ENCODE measurements at regions not wholly inside any gene's neighbourhood (a gene's known extent, or its start where the extent isn't known, plus 50 kb on each side); places are given as distances from the start of the nearest gene placed in this dataset.

GRCh38 chrX:53746718-53747117, 60.2 kb upstream of the HUWE1 start:
- no peak overlapping the region for H3K4me3 ChIP-seq (ENCODE audit: low read depth, low read length)
- DNase-seq (ENCODE audit: low read depth) = no peak
- TF ChIP-seq CTCF (conservative IDR thresholded peaks at IDR 0.05; ENCODE audit: low read depth, low read length) = no peak

- no peak for TF ChIP-seq CTCF (conservative IDR thresholded peaks at IDR 0.05; ENCODE audit: low read depth, low read length)
- DNase-seq (ENCODE audit: low read depth) = no peak
- no peak overlapping the region for H3K4me3 ChIP-seq (ENCODE audit: low read depth, low read length)
Measured at GRCh38 chrX:53743244-53743643, 56.7 kb upstream of the HUWE1 start.

GRCh38 chrX:53738370-53738906, 51.9 kb upstream of the HUWE1 start:
- no peak for DNase-seq (ENCODE audit: low read depth)
- TF ChIP-seq CTCF (conservative IDR thresholded peaks at IDR 0.05; ENCODE audit: low read depth, low read length) = no peak
- H3K4me3 ChIP-seq (ENCODE audit: low read depth, low read length) = no peak overlapping the region
